WTC11 (cell line): ENCODE measurements at regions not wholly inside any gene's neighbourhood (a gene's known extent, or its start where the extent isn't known, plus 50 kb on each side); places are given as distances from the start of the nearest gene placed in this dataset.

Source experiments
- ATAC-seq: fragments of 200-7000 bp; cut with Tn5 transposase; 2 replicates; pipeline ENCODE4 v1.10.0; 2021; ENCODE audit warnings: mild to moderate bottlenecking, moderate library complexity
- CTCF ChIA-PET: fragments of 300-600 bp; sonication (Branson Sonifier 250); formaldehyde crosslinking; loops from one replicate; lab custom pipeline; 2021; ENCODE audit warnings: antibody characterized with exemption; lab: Charles Lee
- POLR2A ChIA-PET: fragments of 350-600 bp; sonication (Branson Sonifier 250); formaldehyde crosslinking; loops from one replicate; lab custom pipeline; 2021; ENCODE audit warnings: antibody characterized with exemption; lab: Charles Lee
- DNase-seq: peaks from one replicate; pipeline ENCODE4 v3.0.0; 2021; ENCODE audit warnings: low spot score
- H3K27ac Mint-ChIP-seq: 2 replicates; pipeline ENCODE4 v1.8.0; 2021; ENCODE audit warnings: mixed read lengths
- H3K27me3 Mint-ChIP-seq: 2 replicates; pipeline ENCODE4 v1.8.0; 2021; ENCODE audit warnings: low read depth, mild to moderate bottlenecking, moderate library complexity, mixed read lengths
- H3K36me3 Mint-ChIP-seq: 2 replicates; pipeline ENCODE4 v1.8.0; 2021; ENCODE audit warnings: mixed read lengths
- H3K4me1 Mint-ChIP-seq: 2 replicates; pipeline ENCODE4 v1.8.0; 2022; ENCODE audit warnings: mixed read lengths
- H3K4me3 Mint-ChIP-seq: 2 replicates; pipeline ENCODE4 v1.8.0; 2021; ENCODE audit warnings: mild to moderate bottlenecking, moderate library complexity, mixed read lengths
- H3K9me3 Mint-ChIP-seq: 2 replicates; pipeline ENCODE4 v1.8.0; 2021; ENCODE audit warnings: mixed read lengths
- CREB1 ChIP-seq: sonication (generic); formaldehyde crosslinking; IDR thresholded peaks from 2 replicates; pipeline ENCODE4 v1.8.0; 2023; ENCODE audit warnings: mild to moderate bottlenecking, missing genetic modification reagents
- ELF4 ChIP-seq: sonication (generic); formaldehyde crosslinking; IDR thresholded peaks from 2 replicates; pipeline ENCODE4 v1.8.1; 2022; ENCODE audit warnings: low read depth, mild to moderate bottlenecking, moderate library complexity, missing genetic modification reagents
- ETV6 ChIP-seq: sonication (generic); formaldehyde crosslinking; IDR thresholded peaks from 2 replicates; pipeline ENCODE4 v1.8.1; 2022; ENCODE audit warnings: mild to moderate bottlenecking, missing genetic modification reagents
- JUN ChIP-seq: sonication (generic); formaldehyde crosslinking; IDR thresholded peaks from 2 replicates; pipeline ENCODE4 v1.8.0; 2023; ENCODE audit warnings: mild to moderate bottlenecking, missing genetic modification reagents
- NFYB ChIP-seq: sonication (generic); formaldehyde crosslinking; conservative IDR thresholded peaks from 2 replicates; pipeline ENCODE4 v1.8.0; 2022; ENCODE audit warnings: low read depth, missing genetic modification reagents
- OVOL2 ChIP-seq: fragments of 250-450 bp; sonication (Bioruptor Pico); IDR thresholded peaks from 2 replicates; pipeline ENCODE4 v1.9.0; 2021; ENCODE audit warnings: mild to moderate bottlenecking, borderline replicate concordance
- PRRX2 ChIP-seq: fragments of 250-450 bp; sonication (Bioruptor Pico); IDR thresholded peaks from 2 replicates; pipeline ENCODE4 v1.8.0; 2021; ENCODE audit warnings: mild to moderate bottlenecking
- SMAD3 ChIP-seq: sonication (generic); formaldehyde crosslinking; IDR thresholded peaks from 2 replicates; pipeline ENCODE4 v1.8.0; 2022; ENCODE audit warnings: missing genetic modification reagents, mild to moderate bottlenecking, borderline replicate concordance
- TEAD1 ChIP-seq: sonication (generic); formaldehyde crosslinking; IDR thresholded peaks from 2 replicates; pipeline ENCODE4 v1.8.0; 2022; ENCODE audit warnings: mild to moderate bottlenecking, missing genetic modification reagents
- ZBTB21 ChIP-seq: sonication (generic); formaldehyde crosslinking; IDR thresholded peaks from 2 replicates; pipeline ENCODE4 v1.8.1; 2023; ENCODE audit warnings: mild to moderate bottlenecking, missing genetic modification reagents, borderline replicate concordance
- ZSCAN18 ChIP-seq: fragments of 250-450 bp; sonication (Bioruptor Pico); IDR thresholded peaks from 2 replicates; pipeline ENCODE4 v2.1.2; 2022; ENCODE audit warnings: mild to moderate bottlenecking, moderate library complexity
- TF ChIP-seq, protein P1 (sequence below): sonication (generic); formaldehyde crosslinking; IDR thresholded peaks from 2 replicates; pipeline ENCODE4 v1.8.0; 2023; ENCODE audit warnings: missing genetic modification reagents, mild to moderate bottlenecking, borderline replicate concordance
- TF ChIP-seq, protein P2 (sequence below): sonication (generic); formaldehyde crosslinking; conservative IDR thresholded peaks from 2 replicates; pipeline ENCODE4 v1.8.1; 2022; ENCODE audit warnings: mild to moderate bottlenecking, missing genetic modification reagents
- TF ChIP-seq, protein P3 (sequence below): sonication (generic); formaldehyde crosslinking; IDR thresholded peaks from 2 replicates; pipeline ENCODE4 v1.8.0; 2022; ENCODE audit warnings: mild to moderate bottlenecking, missing genetic modification reagents
- TF ChIP-seq, protein P4 (sequence below): fragments of 250-450 bp; sonication (Bioruptor Pico); IDR thresholded peaks from 2 replicates; pipeline ENCODE4 v1.9.0; 2021; ENCODE audit warnings: mild to moderate bottlenecking, borderline replicate concordance
- TF ChIP-seq, protein P5 (sequence below): sonication (generic); formaldehyde crosslinking; IDR thresholded peaks from 2 replicates; pipeline ENCODE4 v1.8.1; 2023; ENCODE audit warnings: mild to moderate bottlenecking, moderate library complexity, missing genetic modification reagents

DNA sequence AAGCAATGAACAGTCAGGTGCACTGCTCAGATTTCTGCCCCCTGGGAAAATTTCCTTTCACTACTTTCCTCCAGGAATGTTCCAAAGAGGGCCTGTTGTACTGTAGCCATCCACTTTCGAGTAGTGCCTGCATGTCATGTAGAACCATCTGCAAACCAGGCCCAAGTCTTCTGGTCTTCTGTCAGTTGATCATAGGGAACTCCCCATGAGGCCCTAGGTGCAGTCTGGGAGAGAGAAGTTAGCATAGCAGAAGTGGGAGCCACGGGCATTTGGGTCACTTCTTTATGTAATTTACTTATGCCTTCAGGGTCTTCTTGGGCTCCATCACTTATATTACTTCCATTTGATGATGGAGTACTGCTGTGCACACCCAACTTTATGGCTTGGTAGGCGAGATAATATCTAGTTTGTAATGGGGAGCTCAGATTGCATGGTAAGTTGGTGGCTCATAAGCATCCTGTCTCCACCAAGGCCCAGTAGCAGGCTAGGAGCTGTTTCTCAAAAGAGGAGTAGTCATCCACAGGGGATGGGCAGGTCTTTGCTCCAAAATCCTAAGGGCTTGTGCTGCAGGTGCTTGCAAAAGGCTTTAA lies 151.4 kb downstream of the NFKBIZ start:
- DNase-seq (no peak), ATAC-seq (no peak)
- Mint-ChIP-seq H3K27ac (no peak overlapping the region), H3K9me3 (no peaks in the 10 kb centered on the region), H3K4me3 (no peak overlapping the region), H3K4me1 (no peaks in the 10 kb centered on the region), H3K27me3 (no peaks in the 10 kb centered on the region), H3K36me3 (no peaks in the 10 kb centered on the region)
- ChIA-PET POLR2A (no interaction called here), CTCF (no interaction called here)
- TF ChIP-seq ZBTB21 (no peak), JUN (CRISPR knock-in tag) (no peak), TEAD1 (CRISPR knock-in tag) (no peak), ELF4 (CRISPR knock-in tag) (no peak), NFYB (no peak), ZSCAN18 (CRISPR knock-in tag) (no peak), CREB1 (no peak), SMAD3 (CRISPR knock-in tag) (no peak), ETV6 (CRISPR knock-in tag) (no peak), PRRX2 (CRISPR knock-in tag) (no peak), OVOL2 (CRISPR knock-in tag) (no peak)
- TF ChIP-seq, protein P1, sequence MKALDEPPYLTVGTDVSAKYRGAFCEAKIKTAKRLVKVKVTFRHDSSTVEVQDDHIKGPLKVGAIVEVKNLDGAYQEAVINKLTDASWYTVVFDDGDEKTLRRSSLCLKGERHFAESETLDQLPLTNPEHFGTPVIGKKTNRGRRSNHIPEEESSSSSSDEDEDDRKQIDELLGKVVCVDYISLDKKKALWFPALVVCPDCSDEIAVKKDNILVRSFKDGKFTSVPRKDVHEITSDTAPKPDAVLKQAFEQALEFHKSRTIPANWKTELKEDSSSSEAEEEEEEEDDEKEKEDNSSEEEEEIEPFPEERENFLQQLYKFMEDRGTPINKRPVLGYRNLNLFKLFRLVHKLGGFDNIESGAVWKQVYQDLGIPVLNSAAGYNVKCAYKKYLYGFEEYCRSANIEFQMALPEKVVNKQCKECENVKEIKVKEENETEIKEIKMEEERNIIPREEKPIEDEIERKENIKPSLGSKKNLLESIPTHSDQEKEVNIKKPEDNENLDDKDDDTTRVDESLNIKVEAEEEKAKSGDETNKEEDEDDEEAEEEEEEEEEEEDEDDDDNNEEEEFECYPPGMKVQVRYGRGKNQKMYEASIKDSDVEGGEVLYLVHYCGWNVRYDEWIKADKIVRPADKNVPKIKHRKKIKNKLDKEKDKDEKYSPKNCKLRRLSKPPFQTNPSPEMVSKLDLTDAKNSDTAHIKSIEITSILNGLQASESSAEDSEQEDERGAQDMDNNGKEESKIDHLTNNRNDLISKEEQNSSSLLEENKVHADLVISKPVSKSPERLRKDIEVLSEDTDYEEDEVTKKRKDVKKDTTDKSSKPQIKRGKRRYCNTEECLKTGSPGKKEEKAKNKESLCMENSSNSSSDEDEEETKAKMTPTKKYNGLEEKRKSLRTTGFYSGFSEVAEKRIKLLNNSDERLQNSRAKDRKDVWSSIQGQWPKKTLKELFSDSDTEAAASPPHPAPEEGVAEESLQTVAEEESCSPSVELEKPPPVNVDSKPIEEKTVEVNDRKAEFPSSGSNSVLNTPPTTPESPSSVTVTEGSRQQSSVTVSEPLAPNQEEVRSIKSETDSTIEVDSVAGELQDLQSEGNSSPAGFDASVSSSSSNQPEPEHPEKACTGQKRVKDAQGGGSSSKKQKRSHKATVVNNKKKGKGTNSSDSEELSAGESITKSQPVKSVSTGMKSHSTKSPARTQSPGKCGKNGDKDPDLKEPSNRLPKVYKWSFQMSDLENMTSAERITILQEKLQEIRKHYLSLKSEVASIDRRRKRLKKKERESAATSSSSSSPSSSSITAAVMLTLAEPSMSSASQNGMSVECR: no peak
- TF ChIP-seq, protein P2, sequence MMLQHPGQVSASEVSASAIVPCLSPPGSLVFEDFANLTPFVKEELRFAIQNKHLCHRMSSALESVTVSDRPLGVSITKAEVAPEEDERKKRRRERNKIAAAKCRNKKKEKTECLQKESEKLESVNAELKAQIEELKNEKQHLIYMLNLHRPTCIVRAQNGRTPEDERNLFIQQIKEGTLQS (CRISPR knock-in tag): no peak
- TF ChIP-seq, protein P3, sequence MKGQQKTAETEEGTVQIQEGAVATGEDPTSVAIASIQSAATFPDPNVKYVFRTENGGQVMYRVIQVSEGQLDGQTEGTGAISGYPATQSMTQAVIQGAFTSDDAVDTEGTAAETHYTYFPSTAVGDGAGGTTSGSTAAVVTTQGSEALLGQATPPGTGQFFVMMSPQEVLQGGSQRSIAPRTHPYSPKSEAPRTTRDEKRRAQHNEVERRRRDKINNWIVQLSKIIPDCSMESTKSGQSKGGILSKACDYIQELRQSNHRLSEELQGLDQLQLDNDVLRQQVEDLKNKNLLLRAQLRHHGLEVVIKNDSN (CRISPR knock-in tag): no peak
- TF ChIP-seq, protein P4, sequence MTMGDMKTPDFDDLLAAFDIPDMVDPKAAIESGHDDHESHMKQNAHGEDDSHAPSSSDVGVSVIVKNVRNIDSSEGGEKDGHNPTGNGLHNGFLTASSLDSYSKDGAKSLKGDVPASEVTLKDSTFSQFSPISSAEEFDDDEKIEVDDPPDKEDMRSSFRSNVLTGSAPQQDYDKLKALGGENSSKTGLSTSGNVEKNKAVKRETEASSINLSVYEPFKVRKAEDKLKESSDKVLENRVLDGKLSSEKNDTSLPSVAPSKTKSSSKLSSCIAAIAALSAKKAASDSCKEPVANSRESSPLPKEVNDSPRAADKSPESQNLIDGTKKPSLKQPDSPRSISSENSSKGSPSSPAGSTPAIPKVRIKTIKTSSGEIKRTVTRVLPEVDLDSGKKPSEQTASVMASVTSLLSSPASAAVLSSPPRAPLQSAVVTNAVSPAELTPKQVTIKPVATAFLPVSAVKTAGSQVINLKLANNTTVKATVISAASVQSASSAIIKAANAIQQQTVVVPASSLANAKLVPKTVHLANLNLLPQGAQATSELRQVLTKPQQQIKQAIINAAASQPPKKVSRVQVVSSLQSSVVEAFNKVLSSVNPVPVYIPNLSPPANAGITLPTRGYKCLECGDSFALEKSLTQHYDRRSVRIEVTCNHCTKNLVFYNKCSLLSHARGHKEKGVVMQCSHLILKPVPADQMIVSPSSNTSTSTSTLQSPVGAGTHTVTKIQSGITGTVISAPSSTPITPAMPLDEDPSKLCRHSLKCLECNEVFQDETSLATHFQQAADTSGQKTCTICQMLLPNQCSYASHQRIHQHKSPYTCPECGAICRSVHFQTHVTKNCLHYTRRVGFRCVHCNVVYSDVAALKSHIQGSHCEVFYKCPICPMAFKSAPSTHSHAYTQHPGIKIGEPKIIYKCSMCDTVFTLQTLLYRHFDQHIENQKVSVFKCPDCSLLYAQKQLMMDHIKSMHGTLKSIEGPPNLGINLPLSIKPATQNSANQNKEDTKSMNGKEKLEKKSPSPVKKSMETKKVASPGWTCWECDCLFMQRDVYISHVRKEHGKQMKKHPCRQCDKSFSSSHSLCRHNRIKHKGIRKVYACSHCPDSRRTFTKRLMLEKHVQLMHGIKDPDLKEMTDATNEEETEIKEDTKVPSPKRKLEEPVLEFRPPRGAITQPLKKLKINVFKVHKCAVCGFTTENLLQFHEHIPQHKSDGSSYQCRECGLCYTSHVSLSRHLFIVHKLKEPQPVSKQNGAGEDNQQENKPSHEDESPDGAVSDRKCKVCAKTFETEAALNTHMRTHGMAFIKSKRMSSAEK: no peak
- TF ChIP-seq, protein P5, sequence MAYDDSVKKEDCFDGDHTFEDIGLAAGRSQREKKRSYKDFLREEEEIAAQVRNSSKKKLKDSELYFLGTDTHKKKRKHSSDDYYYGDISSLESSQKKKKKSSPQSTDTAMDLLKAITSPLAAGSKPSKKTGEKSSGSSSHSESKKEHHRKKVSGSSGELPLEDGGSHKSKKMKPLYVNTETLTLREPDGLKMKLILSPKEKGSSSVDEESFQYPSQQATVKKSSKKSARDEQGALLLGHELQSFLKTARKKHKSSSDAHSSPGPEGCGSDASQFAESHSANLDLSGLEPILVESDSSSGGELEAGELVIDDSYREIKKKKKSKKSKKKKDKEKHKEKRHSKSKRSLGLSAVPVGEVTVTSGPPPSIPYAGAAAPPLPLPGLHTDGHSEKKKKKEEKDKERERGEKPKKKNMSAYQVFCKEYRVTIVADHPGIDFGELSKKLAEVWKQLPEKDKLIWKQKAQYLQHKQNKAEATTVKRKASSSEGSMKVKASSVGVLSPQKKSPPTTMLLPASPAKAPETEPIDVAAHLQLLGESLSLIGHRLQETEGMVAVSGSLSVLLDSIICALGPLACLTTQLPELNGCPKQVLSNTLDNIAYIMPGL (CRISPR knock-in tag): no peak
